ES-I3 (cell line): ENCODE measurements at regions not wholly inside any gene's neighbourhood (a gene's known extent, or its start where the extent isn't known, plus 50 kb on each side); places are given as distances from the start of the nearest gene placed in this dataset.
"Not testable (repeated sequence)": the region's sequence is repeated elsewhere in the genome, so short reads cannot be mapped to it uniquely, and the experiment has no call there.

Experiments used
- H3K36me3 ChIP-seq: 2 replicates; pipeline ENCODE4 v1.6.1; 2013; ENCODE audit warnings: mild to moderate bottlenecking, low read length, control low read depth, moderate library complexity; ENCODE audit not compliant: insufficient read depth
- H3K4me1 ChIP-seq: 2 replicates; pipeline ENCODE4 v1.6.1; 2013; ENCODE audit warnings: mild to moderate bottlenecking, control low read depth, low read length; ENCODE audit not compliant: insufficient read depth
- H3K9ac ChIP-seq: 2 replicates; pipeline ENCODE4 v1.6.1; 2013; ENCODE audit warnings: low read depth, mild to moderate bottlenecking, low read length, moderate library complexity
- H3K9me3 ChIP-seq: 2 replicates; pipeline ENCODE4 v1.6.1; 2013; ENCODE audit warnings: mild to moderate bottlenecking, low read length, moderate library complexity; ENCODE audit not compliant: control insufficient read depth, insufficient read depth

- Histone ChIP-seq H3K4me1 (peaks cover 18% of the 10 kb centered on the region; the same call in 1 of the 2 replicates), H3K9me3 (no peaks in the 10 kb centered on the region), H3K36me3 (no peaks in the 10 kb centered on the region), H3K9ac (no peak overlapping the region)
Measured at GRCh38 chr4:1568855-1569460, 115.2 kb downstream of the FAM53A start.

DNA sequence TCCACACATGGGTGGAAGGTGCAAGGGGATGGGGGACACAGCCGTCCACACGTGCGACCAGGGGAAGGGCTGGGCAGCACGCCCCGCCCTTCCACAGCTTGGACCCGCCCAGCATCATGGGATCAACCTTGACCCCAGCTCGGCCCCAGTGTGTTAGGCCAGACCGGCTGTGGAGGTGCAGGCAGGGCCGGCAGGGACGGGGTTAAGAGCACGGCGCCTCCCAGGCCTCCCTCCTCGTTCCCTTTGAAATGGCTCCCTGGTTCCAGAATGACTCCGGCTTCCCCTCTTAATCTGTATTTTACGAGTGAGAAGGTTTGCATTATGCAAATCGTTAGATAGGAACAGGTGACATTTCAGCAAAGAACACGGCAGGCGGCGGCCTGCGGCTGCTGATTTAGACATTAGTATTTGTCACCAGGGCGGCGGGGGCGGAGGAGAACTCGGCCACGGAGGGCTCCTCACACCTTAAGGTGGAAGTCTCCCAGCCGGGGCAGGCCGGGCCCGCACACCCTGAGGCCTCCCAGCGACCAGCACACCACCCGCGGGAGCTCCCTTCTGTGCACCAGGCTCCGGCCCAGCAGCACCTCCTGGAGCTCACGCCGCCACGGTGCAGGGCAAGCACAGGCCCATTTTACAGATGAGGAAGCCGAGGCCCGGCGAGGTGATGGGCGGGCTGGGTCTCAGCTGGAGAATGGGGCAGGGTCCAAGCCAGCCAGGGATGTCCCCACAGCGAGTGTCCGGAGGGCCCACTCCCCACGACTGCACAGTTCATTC, 116.1 kb downstream of the FAM53A start:
- H3K9me3 ChIP-seq: no peaks in the 10 kb centered on the region
- no peaks in the 10 kb centered on the region for H3K36me3 ChIP-seq
- peak overlapping the region; percentile 15; the same call in 1 of the 2 replicates for H3K9ac ChIP-seq
- peaks cover 16% of the 10 kb centered on the region; the same call in 1 of the 2 replicates for H3K4me1 ChIP-seq

- peaks cover 13% of the 10 kb centered on the region; the same call in 1 of the 2 replicates for H3K4me1 ChIP-seq
- no peaks in the 10 kb centered on the region for H3K36me3 ChIP-seq
- no peaks in the 10 kb centered on the region for H3K9me3 ChIP-seq
- H3K9ac ChIP-seq: peak overlapping the region; percentile 15; the same call in 1 of the 2 replicates
Measured at GRCh38 chr4:1567519-1567807, 116.7 kb downstream of the FAM53A start.

DNA sequence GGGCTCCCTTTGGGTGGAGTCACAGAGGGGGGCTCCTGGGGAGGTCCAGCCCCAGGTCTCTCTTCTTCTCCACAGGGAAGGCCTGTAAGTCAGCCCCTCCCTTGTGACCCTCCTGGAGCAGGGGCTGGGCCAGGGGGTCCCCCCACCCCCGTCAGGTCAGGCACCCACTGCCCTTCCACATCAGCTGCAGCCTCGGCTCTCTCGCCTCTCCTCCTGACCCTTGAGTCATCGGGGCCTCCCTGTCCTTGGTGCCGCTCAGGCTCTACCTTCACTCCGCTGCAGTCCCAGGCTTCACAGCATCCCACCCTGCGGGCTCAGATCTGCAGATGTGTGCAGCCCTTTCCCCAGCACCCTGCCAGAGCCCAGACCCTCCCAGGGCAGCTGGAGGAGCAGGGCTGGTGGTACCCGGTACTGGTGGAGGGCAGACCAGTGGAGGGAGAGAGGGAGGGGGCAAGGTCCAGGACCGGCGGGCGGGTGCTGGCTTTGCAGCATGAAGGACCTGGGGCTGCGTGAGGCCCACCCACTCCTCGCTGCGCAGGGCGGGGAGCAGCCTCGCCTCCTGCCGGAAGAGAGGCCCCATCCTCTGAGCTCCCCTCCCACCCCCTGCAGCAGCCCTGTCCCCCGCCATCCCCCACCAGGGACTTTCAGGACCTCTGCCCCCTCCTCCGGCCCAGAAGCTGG, 117.1 kb downstream of the FAM53A start:
- no peaks in the 10 kb centered on the region for H3K9me3 ChIP-seq
- H3K9ac ChIP-seq: peak overlapping the region; percentile 41; the same call in 1 of the 2 replicates
- H3K4me1 ChIP-seq: peaks cover 9% of the 10 kb centered on the region; the same call in 1 of the 2 replicates
- no peaks in the 10 kb centered on the region for H3K36me3 ChIP-seq

DNA sequence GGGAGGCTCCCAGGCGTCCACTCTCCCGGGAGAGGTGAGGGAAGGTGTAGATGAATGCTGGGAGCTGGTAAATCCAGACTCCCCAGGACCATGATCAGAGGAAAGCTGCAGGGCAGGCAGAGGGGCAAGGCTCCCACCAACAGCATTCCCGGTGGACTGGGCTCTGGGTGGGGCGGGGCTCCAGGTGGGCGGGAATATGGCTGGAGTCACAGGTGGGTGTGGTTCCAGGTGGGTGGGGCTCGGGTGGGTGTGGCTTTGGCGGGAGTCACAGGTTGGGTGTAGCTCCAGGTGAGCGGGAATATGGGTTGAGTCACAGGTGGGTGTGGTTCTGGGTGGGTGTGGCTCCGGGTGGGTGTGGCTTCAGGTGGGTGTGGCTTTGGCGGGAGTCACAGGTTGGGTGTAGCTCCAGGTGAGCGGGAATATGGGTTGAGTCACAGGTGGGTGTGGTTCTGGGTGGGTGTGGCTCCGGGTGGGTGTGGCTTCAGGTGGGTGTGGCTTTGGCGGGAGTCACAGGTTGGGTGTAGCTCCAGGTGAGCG, 117.7 kb downstream of the FAM53A start:
- not testable (repeated sequence) for H3K4me1 ChIP-seq, H3K36me3 ChIP-seq, H3K9me3 ChIP-seq
- peak overlapping the region; percentile 41; the same call in 1 of the 2 replicates for H3K9ac ChIP-seq

- Histone ChIP-seq H3K9me3 (no peaks in the 10 kb centered on the region), H3K4me1 (peaks cover 4% of the 10 kb centered on the region; the same call in 1 of the 2 replicates), H3K9ac (no peak overlapping the region; the same call in 1 of the 2 replicates), H3K36me3 (no peaks in the 10 kb centered on the region)
Measured at GRCh38 chr4:1565598-1566295, 118.4 kb downstream of the FAM53A start.

GRCh38 chr4:1564535-1565375, 119.4 kb downstream of the FAM53A start:
- Histone ChIP-seq H3K9ac (no peak overlapping the region), H3K36me3 (no peaks in the 10 kb centered on the region), H3K9me3 (no peaks in the 10 kb centered on the region), H3K4me1 (peaks cover 4% of the 10 kb centered on the region; the same call in 1 of the 2 replicates)

- Histone ChIP-seq H3K4me1 (peaks cover 4% of the 10 kb centered on the region; the same call in 1 of the 2 replicates), H3K9ac (no peak overlapping the region), H3K36me3 (no peaks in the 10 kb centered on the region), H3K9me3 (no peaks in the 10 kb centered on the region)
Measured at GRCh38 chr4:1563768-1564485, 120.2 kb downstream of the FAM53A start.

DNA sequence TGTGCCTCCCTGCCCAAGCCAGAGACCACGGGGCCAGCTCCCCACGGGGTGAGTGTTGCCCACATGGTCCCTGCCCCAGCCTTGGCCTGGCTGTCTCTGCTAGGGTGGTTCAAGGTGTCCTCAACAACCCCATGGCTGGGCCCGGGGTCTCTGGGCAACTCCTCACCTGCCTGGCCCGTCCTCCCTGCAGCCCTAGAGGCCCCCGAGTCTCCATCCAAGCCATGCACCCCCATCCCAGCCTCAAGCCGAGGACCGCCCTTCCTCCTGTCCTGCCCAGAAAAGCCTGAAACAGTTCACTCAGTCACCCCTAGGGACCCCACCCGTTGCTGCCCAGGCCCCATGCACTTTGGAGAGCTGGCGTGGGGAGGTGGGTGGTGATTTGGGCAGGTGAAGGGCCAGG, 120.9 kb downstream of the FAM53A start:
- H3K9me3 ChIP-seq: no peaks in the 10 kb centered on the region
- peaks cover 4% of the 10 kb centered on the region; the same call in 1 of the 2 replicates for H3K4me1 ChIP-seq
- H3K36me3 ChIP-seq: no peaks in the 10 kb centered on the region
- no peak overlapping the region for H3K9ac ChIP-seq

DNA sequence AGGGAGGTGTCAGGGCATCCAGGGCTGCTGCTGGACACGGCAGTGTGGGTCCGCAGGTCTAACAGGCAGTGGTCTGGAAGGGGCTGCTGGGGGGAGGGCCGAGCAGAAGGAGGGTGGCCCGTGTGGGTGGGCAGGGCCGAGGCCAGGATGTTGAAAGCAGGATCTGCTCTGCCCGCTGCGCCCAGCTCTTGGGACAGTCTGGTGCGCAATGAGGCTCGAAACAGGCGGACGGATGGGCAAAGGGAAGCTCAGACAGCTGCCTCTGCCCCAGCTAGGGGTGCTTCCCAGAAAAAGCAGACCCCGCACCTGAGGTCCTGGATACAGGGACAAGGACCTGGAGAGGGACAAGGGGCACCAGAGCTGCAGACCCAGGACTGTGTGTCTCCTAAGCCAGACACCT, 121.3 kb downstream of the FAM53A start:
- Histone ChIP-seq H3K36me3 (no peaks in the 10 kb centered on the region), H3K9ac (no peak overlapping the region), H3K4me1 (peaks cover 4% of the 10 kb centered on the region; the same call in 1 of the 2 replicates), H3K9me3 (no peaks in the 10 kb centered on the region)

DNA sequence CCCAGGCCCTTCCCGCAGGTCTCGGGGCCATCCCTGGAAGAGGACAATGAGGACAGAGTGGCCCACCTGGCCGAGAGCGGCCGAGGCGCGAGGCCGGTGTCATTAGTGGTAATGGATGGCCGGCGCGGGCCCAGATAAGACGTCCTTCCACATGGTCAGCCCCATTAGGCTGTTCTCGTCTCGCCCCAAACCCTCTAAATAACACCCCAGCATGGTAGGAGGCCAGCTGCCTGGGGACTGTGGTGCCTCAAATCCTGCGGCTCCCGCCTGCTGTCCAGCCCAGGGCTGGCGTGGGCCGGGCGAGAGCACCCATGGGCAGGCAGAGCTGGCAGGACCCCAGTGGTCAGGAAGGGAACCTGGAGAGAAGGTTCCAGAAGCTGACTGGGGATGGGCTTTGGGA, 121.7 kb downstream of the FAM53A start:
- no peaks in the 10 kb centered on the region; the same call in 1 of the 2 replicates for H3K4me1 ChIP-seq
- no peaks in the 10 kb centered on the region for H3K9me3 ChIP-seq
- H3K36me3 ChIP-seq: no peaks in the 10 kb centered on the region
- no peak overlapping the region for H3K9ac ChIP-seq

DNA sequence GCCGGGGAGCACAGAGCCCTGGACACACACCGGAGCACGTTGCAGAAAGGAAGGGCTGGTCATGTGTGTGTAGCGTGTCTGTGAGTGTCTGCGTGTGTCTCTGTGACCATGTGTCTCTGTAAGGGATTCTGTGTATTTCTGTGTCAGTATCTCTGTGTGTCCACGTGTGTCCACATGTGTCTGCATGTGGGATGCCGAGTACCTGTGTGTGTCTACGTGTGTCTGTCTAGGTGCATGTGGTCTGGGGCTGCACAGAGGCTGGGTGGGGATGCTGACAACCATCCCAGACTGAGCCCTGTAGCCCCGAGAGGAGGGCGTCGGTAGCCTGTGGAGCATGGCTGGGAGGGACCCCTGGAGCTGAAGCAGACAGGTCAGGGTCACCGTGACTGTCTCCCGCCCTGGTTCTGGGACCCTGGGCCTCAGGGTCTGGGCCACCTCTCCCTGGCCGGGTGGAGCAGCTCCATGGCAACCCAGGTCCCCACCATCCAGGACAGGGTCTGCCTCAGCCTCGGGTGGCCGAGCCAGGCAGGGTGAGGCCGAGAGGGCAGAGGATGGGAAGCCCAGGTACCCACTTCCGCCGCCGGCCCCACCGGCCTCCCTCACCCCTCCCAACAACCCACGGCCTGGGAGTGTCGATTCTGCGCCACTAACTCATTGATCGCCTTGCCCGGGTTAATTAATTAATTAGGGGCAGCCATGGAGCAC, 122.7 kb downstream of the FAM53A start:
- Histone ChIP-seq H3K9ac (no peak overlapping the region), H3K36me3 (no peaks in the 10 kb centered on the region), H3K9me3 (no peaks in the 10 kb centered on the region), H3K4me1 (no peaks in the 10 kb centered on the region; the same call in 1 of the 2 replicates)
